SJSA1 (cell line): ENCODE measurements at regions not wholly inside any gene's neighbourhood (a gene's known extent, or its start where the extent isn't known, plus 50 kb on each side); places are given as distances from the start of the nearest gene placed in this dataset.
A peak's percentile ranks its signal among the peaks of the same experiment; 100 is the strongest.

Experiments
- DNase-seq, 2 experiments: peaks; one replicate each; pipeline ENCODE4 v3.0.0-alpha.2; 2015 to 2020; ENCODE audit warnings: low spot score in 2 of 2, low read depth in 1 of 2
- H3K27ac ChIP-seq: fragments of 250-450 bp; sonication (Bioruptor Pico); 2 replicates; pipeline ENCODE4 v1.5.1; 2020; ENCODE audit warnings: mild to moderate bottlenecking, moderate library complexity
- H3K27me3 ChIP-seq: fragments of 250-450 bp; sonication (Bioruptor Pico); replicated peaks from 2 replicates; pipeline ENCODE4 v1.5.1; 2020; ENCODE audit warnings: mild to moderate bottlenecking, moderate library complexity
- H3K36me3 ChIP-seq: fragments of 250-450 bp; sonication (Bioruptor Pico); 2 replicates; pipeline ENCODE4 v1.5.1; 2020; ENCODE audit warnings: mild to moderate bottlenecking
- H3K4me1 ChIP-seq: fragments of 250-450 bp; sonication (Bioruptor Pico); replicated peaks from 2 replicates; pipeline ENCODE4 v1.6.1; 2021; ENCODE audit warnings: mild to moderate bottlenecking
- H3K4me3 ChIP-seq: fragments of 250-450 bp; sonication (Bioruptor Pico); 2 replicates; pipeline ENCODE4 v1.5.1; 2020; ENCODE audit warnings: mild to moderate bottlenecking
- H3K9me3 ChIP-seq: fragments of 250-450 bp; sonication (Bioruptor Pico); replicated peaks from 2 replicates; pipeline ENCODE4 v1.5.1; 2020; ENCODE audit warnings: mild to moderate bottlenecking

- no peaks in the 10 kb centered on the region for H3K36me3 ChIP-seq
- H3K9me3 ChIP-seq, result no peaks in the 10 kb centered on the region
- H3K27me3 ChIP-seq, result no peaks in the 10 kb centered on the region
- peaks cover 10% of the 10 kb centered on the region for H3K4me1 ChIP-seq
- DNase-seq, result no peak
- no peak overlapping the region for H3K4me3 ChIP-seq
- H3K27ac ChIP-seq, result no peak overlapping the region
These were observed 51.5 kb upstream of the DDR1 start for GRCh38 chr6:30832864-30833263.

GRCh38 chr6:30830438-30830837 lies 53.9 kb upstream of the DDR1 start:
- Histone ChIP-seq H3K9me3 (no peaks in the 10 kb centered on the region), H3K27ac (no peak overlapping the region), H3K36me3 (no peaks in the 10 kb centered on the region), H3K4me1 (peaks cover 18% of the 10 kb centered on the region), H3K4me3 (no peak overlapping the region), H3K27me3 (no peaks in the 10 kb centered on the region)
- DNase-seq, result no peak

GRCh38 chr6:30829639-30830255 lies 54.6 kb upstream of the DDR1 start:
- Histone ChIP-seq H3K27me3 (no peaks in the 10 kb centered on the region), H3K4me3 (no peak overlapping the region), H3K4me1 (peaks cover 18% of the 10 kb centered on the region), H3K9me3 (no peaks in the 10 kb centered on the region), H3K27ac (no peak overlapping the region), H3K36me3 (no peaks in the 10 kb centered on the region)
- no peak for DNase-seq

GRCh38 chr6:30829033-30829432 lies 55.3 kb upstream of the DDR1 start:
- H3K4me3 ChIP-seq, result no peak overlapping the region
- H3K9me3 ChIP-seq, result no peaks in the 10 kb centered on the region
- H3K4me1 ChIP-seq, result peaks cover 18% of the 10 kb centered on the region
- no peak overlapping the region for H3K27ac ChIP-seq
- H3K27me3 ChIP-seq, result no peaks in the 10 kb centered on the region
- DNase-seq, result no peak
- no peaks in the 10 kb centered on the region for H3K36me3 ChIP-seq

DNA sequence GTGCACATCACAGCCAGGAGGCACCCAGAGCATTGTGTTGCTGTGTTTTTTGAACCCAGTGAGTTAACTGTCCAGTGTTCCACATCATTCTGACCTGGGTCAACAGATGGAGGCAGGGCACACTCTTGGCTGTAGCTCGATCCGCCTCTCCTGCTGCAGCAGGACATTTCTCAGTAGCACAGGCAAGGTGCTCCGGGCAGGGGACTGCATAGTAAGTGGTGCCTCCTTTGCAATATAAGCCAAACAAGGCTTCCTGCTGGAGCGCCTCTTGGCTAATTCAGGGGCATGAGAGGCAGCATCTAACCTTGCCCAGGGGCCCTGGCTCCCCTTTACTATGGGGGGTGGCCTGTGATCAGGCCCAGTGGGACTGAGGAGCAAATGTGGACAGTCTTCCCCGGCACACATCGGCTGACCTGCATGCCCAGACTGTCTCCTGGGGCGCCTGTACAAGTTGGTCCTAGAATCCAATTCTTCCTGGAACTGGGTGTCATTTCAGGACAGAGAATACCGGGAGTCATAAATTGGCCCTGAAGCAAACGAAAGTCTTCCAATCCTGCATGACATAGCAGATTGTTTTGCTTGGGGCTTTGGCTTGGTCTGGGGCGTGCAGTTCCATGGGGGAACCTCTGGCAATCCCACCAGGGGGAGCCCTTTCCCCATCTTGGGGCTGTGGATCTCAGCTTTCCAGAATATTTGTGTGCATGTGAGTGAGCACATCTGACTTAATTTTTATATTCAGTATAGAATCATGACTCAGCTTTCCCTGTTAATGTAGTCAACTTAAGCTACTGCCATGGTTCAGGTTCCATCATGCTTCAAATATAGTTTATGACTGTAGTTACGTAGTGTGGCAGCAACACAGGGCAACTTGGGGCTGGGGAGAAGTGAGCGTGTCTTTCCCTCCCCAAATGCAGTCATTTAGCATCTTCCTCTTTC lies 56.0 kb upstream of the DDR1 start:
- peak overlapping the region; percentile 48; the same call in 1 of the 2 replicates for H3K27ac ChIP-seq
- no peaks in the 10 kb centered on the region for H3K9me3 ChIP-seq
- H3K36me3 ChIP-seq, result no peaks in the 10 kb centered on the region
- no peak overlapping the region for H3K4me3 ChIP-seq
- no peaks in the 10 kb centered on the region for H3K27me3 ChIP-seq
- DNase-seq, result peak; percentile 83 to 86
- H3K4me1 ChIP-seq, result peaks cover 21% of the 10 kb centered on the region

GRCh38 chr6:30826961-30827342 lies 57.4 kb upstream of the DDR1 start:
- no peaks in the 10 kb centered on the region for H3K27me3 ChIP-seq
- peaks cover 34% of the 10 kb centered on the region for H3K4me1 ChIP-seq
- no peaks in the 10 kb centered on the region for H3K9me3 ChIP-seq
- H3K4me3 ChIP-seq, result no peak overlapping the region
- H3K27ac ChIP-seq, result no peak overlapping the region
- no peak for DNase-seq
- no peaks in the 10 kb centered on the region for H3K36me3 ChIP-seq

DNA sequence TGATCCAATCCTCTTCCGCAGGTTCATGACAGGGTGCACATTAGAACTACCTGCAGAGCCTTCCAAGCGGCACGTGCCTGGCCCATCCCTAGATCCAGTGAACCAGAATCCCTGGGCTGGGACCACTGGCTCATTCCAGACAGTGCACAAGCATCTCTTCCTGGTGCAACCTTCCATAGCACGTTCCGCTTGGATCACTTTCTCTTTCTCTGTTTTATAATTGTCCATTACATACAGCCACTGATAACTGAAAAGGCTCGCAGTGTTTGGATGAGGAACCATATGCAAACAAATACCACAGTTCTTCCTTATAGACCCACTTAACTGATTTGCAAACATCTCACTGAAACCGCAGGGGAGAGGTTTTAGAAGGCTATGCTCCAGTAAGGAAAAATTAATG lies 59.6 kb upstream of the DDR1 start:
- no peak for DNase-seq
- H3K4me1 ChIP-seq, result peaks cover 55% of the 10 kb centered on the region
- no peaks in the 10 kb centered on the region for H3K9me3 ChIP-seq
- H3K4me3 ChIP-seq, result no peak overlapping the region
- no peaks in the 10 kb centered on the region for H3K36me3 ChIP-seq
- H3K27ac ChIP-seq, result no peak overlapping the region
- H3K27me3 ChIP-seq, result no peaks in the 10 kb centered on the region

DNA sequence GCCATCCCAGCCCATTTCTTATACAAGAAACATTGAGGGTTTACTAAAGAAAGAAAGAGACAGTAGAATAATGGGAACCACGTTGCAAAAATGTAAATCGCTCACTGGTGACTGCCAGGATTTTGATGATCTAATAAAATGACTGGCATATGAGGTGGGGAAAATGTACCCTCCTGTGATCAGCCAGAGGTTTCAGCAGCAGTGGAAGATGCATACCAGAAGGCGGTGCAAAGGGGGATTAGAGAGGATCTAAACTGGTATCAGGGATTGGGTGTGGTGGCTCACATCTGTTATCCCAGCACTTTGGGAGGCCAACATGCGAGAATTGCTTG lies 60.8 kb upstream of the DDR1 start:
- no peak for DNase-seq
- Histone ChIP-seq H3K27me3 (no peaks in the 10 kb centered on the region), H3K36me3 (no peaks in the 10 kb centered on the region), H3K4me3 (no peak overlapping the region), H3K27ac (no peak overlapping the region), H3K4me1 (peaks cover 63% of the 10 kb centered on the region), H3K9me3 (no peaks in the 10 kb centered on the region)

- H3K4me3 ChIP-seq, result no peak overlapping the region
- H3K9me3 ChIP-seq, result no peaks in the 10 kb centered on the region
- H3K36me3 ChIP-seq, result no peaks in the 10 kb centered on the region
- H3K27me3 ChIP-seq, result no peaks in the 10 kb centered on the region
- H3K27ac ChIP-seq, result no peak overlapping the region; the same call in 1 of the 2 replicates
- peak in 1 of 2 experiments; percentile 60 for DNase-seq
- H3K4me1 ChIP-seq, result peaks cover 60% of the 10 kb centered on the region
These were observed 62.2 kb upstream of the DDR1 start for GRCh38 chr6:30821862-30822784.

GRCh38 chr6:30820193-30820592 lies 64.1 kb upstream of the DDR1 start:
- 0 out of 2 replicates have a peak overlapping the region, but pooled peaks have one; percentile 77 for H3K27ac ChIP-seq
- H3K27me3 ChIP-seq, result no peaks in the 10 kb centered on the region
- H3K4me1 ChIP-seq, result peaks cover 57% of the 10 kb centered on the region
- no peaks in the 10 kb centered on the region for H3K36me3 ChIP-seq
- no peaks in the 10 kb centered on the region for H3K9me3 ChIP-seq
- peak; percentile 72 to 75 for DNase-seq
- H3K4me3 ChIP-seq, result no peak overlapping the region

- DNase-seq, result no peak
- H3K27ac ChIP-seq, result peak overlapping the region; percentile 77; the same call in 1 of the 2 replicates
- no peaks in the 10 kb centered on the region for H3K9me3 ChIP-seq
- H3K4me1 ChIP-seq, result peaks cover 65% of the 10 kb centered on the region
- no peaks in the 10 kb centered on the region for H3K27me3 ChIP-seq
- H3K36me3 ChIP-seq, result no peaks in the 10 kb centered on the region
- H3K4me3 ChIP-seq, result no peak overlapping the region
These were observed 64.9 kb upstream of the DDR1 start for GRCh38 chr6:30819297-30819917.

DNA sequence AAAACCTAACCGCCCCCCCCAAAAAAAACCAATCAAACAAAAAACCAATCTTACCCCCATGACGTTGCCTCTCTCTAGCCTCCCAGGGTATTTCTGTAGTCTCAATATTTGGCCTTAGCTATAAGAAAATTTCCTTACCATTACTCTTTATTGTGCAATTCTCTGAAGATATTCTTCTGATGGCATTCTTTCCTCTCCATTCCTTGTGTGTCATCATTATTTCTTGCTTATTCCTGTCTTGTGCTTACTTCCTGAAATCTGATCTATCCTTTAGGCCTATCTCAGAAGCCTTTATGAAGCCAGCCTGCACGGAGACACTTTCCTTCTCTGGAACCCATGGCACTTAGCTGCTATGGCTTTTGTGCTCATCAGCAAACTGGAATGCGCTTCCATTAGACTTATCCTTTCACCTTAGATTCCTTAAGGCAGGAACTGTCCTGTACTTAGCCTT lies 65.9 kb upstream of the DDR1 start:
- no peaks in the 10 kb centered on the region for H3K36me3 ChIP-seq
- H3K4me3 ChIP-seq, result no peak overlapping the region
- H3K27ac ChIP-seq, result peak overlapping the region; percentile 77
- peak in 1 of 2 experiments; percentile 62 for DNase-seq
- H3K4me1 ChIP-seq, result peaks cover 73% of the 10 kb centered on the region
- no peaks in the 10 kb centered on the region for H3K27me3 ChIP-seq
- H3K9me3 ChIP-seq, result no peaks in the 10 kb centered on the region
